Amniotic epithelial cell (primary cell): ENCODE measurements at regions not wholly inside any gene's neighbourhood (a gene's known extent, or its start where the extent isn't known, plus 50 kb on each side); places are given as distances from the start of the nearest gene placed in this dataset.
"Not testable (repeated sequence)": the region's sequence is repeated elsewhere in the genome, so short reads cannot be mapped to it uniquely, and the experiment has no call there.

Experiments
- DNase-seq: peaks from one replicate; pipeline ENCODE4 v3.0.0-alpha.2; 2010; ENCODE audit warnings: low read depth

- no peak for DNase-seq
Measured at GRCh38 chr6:166806217-166806838, 150.0 kb downstream of the RNASET2 start.

DNA sequence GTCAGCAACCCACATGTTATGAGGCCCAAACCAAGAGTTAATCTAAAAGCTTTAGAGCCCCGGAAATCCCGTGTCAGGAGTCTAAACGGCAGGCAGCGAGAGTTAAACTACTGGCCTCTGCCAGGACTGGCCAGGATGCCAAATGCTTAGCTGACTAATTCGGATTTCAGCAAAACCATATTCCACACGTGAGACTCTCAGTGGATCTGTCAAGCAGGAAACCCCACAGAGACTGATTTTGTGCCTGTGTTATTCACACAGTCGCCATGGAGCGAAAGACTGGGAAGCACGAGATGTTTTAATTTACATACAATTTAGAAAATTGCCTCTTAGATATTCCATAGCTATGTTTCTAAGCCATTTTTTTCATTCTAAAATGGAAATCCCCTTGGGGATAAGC lies 152.9 kb downstream of the RNASET2 start:
- no peak for DNase-seq

- no peak for DNase-seq
Measured at GRCh38 chr6:166802401-166802800, 153.9 kb downstream of the RNASET2 start.

- DNase-seq: no peak
Measured at GRCh38 chr6:166800137-166800536, 156.2 kb downstream of the RNASET2 start.

DNA sequence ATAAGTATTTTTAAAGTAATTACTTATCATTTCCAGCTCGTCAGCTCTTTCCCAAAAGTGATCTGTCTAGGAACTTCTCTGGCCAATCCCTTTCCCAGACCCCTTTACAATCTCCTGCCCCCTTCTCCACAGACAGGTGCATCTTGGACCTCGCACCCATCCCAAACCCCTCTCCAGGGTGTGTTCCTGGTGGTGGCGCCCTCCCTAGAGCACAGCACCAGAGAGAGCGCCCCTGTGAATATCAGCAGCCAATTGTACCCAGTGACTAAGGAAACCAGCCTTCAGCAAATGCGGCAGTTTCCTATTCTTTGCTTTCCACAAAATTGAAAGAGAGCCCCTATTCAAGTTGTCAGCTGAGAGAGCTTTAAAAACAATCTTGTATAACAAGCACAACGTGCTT lies 157.7 kb downstream of the RNASET2 start:
- no peak for DNase-seq

DNA sequence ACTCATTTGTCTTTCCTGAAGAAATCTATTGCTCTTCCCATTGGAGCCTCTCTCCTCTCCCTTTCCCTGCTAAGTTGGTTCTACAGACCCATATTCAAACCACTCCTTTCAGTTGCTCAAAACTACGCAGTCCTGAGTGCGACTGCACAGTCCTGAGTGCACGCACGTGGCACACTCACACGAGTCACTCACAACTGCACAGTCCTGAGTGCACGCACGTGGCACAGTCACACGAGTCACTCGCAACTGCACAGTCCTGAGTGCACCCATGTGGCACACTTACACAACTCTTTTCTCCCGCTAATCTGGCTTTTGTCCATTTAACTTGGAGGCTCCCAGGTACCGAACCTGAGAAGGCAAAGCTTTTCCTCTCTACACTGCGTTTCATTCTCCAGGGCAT lies 159.7 kb downstream of the RNASET2 start:
- no peak for DNase-seq

DNA sequence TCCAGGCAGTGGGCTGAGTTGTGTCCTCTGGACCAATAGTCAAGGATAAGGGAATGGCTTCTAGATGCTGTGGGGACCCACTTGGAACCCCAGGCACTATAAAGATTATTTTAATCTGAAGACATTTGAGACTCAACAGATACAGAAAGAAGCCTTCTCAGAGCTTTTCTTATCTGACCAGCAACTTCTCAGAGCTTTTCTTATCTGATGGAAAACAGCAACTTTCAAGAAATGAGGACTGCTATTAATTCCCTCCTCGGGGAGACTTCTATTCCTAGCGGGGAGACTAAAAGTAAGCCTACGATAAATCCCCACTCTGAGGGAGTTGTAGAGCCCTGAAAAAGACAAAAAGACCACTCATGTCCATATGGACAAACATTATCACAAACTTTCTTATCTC lies 160.5 kb downstream of the RNASET2 start:
- DNase-seq: no peak

GRCh38 chr6:166790808-166791207 lies 163.8 kb upstream of the RPS6KA2 start:
- not testable (repeated sequence) for DNase-seq

DNA sequence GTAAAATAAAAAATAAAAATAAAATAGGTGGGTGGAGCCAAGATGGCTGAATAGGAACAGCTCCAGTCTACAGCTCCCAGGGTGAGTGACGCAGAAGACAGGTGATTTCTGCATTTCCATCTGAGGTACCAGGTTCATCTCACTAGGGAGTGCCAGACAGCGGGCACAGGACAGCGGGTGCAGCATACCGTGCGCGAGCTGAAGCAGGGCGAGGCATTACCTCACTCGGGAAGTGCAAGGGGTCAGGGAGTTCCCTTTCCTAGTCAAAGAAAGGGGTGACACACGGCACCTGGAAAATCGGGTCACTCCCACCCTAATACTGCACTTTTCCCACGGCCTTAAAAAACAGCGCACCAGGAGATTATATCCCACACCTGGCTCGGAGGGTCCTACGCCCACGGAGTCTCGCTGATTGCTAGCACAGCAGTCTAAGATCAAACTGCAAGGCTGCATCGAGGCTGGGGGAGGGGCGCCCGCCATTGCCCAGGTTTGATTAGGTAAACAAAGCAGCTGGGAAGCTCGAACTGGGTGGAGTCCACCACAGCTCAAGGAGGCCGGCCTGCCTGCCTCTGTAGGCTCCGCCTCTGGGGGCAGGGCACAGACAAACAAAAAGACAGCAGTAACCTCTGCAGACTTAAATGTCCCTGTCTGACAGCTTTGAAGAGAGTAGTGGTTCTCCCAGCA lies 161.9 kb upstream of the RPS6KA2 start:
- DNase-seq: not testable (repeated sequence)

DNA sequence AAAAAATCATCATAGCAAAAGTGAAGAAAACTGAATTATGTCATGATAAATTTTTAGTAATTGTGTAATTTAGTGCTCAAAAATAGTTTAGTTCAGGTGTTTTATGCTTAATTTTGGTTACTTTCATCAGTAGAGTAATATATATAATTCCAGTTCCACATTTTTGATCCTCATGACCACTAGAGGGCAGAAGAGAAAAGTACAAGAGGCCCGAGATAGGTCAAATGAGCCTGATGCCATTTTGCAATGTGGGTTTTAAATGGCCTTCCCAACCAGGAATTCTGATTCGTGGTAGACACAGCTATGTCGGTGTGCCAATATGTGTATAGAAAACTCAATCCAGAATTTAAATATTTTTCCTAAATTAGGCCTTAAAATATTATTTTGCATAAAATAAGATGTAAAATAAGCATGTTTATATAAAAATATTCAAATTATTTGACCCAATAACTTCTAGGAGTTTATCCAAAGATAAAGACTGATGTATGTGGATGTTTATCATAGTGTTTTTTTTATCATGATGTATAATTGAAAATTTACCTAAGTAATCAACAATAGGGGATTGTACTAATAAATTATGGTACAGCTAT lies 159.7 kb upstream of the RPS6KA2 start:
- peak; percentile 78 for DNase-seq

GRCh38 chr6:166785131-166785530 lies 158.1 kb upstream of the RPS6KA2 start:
- no peak for DNase-seq

DNA sequence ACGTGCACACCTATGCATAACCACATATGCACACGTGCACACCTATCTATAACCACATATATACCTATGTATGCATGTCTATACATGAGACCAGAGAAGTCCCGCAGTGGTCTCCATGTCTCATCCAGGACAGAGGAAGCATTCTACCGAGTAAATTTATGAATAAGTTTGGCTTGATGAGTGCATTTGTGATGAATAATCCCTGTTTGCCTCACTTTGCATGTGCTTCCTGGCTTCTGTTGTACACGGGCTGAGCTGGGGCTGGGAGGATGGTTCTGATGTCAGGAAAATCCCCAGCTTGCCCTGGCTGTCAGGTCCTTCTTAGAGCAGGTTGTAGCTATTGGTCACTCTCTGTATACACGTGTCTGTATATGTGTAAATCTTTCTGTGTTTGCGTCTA lies 157.6 kb upstream of the RPS6KA2 start:
- DNase-seq: no peak

- no peak for DNase-seq
Measured at GRCh38 chr6:166782520-166782919, 155.5 kb upstream of the RPS6KA2 start.

DNA sequence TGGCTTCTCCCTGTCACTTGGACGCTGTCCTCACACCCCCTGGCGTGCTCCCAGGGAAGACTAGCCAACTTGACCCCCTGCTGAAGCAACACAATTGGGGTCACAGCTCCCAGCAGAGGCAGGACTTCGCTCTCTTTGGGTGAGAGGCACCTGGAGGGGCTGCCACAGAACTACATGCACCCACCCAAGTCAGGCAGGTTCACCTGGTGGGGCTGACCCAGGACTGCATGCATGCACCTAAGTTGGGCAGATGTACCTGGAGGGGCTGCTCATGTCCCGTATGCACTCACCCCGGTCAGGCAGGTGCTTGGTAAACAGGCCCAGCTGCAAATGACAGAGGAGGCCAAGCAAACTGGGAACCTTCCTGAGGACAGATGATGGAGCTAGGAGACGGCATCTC lies 154.3 kb upstream of the RPS6KA2 start:
- no peak for DNase-seq

DNA sequence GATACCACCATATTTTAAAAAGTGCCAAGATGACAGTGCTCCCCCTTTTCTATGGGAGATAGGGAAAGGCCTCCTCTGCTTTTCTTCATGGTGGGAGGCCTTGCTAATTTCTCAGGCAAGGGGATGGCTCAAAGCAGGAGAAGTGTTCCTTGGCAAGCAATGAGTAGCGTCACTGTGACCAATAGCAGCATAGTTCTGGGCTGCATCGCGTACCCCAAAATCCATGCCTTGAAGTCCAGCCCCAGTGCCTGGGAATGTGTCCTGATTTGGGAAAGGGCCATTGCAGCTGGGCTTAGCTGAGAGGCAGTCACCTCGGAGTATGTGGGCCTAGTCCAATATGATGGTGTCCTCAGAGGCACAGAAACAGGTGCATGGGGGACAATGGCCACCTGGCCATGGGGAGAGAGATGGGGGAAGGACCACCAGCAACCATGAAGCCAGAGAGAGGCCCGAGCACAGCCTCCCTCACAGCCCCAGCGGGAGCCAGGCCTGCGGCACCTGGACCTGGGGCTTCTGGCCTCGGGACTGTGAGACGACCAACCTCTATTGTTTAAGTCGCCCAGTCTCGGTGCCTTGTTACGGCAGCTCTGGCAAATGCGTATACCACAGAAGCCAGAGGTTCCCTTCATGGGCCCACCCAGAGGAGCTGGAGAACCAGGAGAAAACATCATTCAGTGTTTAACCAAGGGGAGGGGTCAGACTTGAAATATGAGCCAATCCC lies 153.1 kb upstream of the RPS6KA2 start:
- DNase-seq: no peak

DNA sequence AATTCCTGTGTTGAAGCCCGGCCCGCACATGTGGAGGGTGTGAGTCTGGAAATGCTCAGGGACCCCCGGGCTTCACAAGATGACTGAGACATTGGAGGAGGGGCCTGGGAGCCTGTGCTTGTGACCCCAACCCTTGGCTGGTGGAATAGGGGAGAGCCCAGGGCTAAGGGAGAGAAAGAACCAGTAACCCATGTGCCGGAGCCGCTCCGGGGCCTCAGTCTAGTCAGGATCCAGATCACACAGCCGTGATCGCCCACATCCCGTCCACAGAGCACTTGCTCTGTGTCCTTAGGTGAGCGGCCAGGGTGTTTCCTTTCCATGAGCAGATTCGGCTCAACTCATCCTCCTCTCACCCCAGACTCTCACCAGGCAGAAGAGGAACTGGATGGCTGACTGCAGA lies 152.3 kb upstream of the RPS6KA2 start:
- DNase-seq: no peak

DNA sequence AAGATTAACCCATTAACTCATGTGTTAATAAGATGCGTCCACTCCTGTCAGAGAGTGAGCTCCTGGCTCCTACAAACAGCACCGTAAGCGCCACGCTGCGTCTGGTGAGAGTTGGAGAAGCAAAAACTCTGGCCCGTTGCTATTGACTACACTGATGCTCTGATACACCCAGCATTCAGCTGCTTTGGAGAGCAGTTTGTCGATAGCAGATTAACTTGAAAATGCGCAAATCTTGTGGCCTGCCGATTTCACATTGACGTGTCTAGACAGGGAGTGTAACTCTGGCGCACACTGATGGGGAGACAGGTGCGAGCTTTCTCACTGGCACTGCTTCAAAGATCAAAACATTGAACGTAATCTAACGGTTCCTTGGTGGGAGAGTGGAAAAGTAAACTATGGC lies 151.7 kb upstream of the RPS6KA2 start:
- DNase-seq: no peak

DNA sequence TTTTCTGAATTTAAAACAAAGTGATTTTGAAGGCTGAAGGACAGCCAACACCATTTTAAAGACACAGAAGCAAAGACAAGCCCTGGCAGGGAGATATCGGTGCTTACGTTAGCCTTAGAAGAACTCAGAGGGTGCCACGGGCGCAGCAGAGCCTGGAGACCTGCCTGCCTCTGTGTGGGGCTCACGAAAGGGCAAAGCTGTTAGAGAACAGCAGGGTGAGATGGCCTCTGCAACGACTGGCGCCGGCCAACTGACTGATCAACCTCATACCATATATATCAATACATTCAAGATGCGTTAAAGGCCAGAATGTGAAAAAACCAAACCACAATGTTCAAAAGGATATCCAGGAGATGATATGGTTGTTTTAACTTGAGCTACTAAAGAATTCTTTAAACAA lies 151.0 kb upstream of the RPS6KA2 start:
- no peak for DNase-seq

- no peak for DNase-seq
Measured at GRCh38 chr6:166777096-166777630, 150.1 kb upstream of the RPS6KA2 start.

GRCh38 chr6:166776571-166776970 lies 149.5 kb upstream of the RPS6KA2 start:
- DNase-seq: no peak

- no peak for DNase-seq
Measured at GRCh38 chr6:166775923-166776220, 148.8 kb upstream of the RPS6KA2 start.

- peak; percentile 62 for DNase-seq
Measured at GRCh38 chr6:166775180-166775922, 148.3 kb upstream of the RPS6KA2 start.
